ENCODE measurements at regions not wholly inside any gene's neighbourhood (a gene's known extent, or its start where the extent isn't known, plus 50 kb on each side); places are given as distances from the start of the nearest gene placed in this dataset.
A peak's percentile ranks its signal among the peaks of the same experiment; 100 is the strongest.

DNA sequence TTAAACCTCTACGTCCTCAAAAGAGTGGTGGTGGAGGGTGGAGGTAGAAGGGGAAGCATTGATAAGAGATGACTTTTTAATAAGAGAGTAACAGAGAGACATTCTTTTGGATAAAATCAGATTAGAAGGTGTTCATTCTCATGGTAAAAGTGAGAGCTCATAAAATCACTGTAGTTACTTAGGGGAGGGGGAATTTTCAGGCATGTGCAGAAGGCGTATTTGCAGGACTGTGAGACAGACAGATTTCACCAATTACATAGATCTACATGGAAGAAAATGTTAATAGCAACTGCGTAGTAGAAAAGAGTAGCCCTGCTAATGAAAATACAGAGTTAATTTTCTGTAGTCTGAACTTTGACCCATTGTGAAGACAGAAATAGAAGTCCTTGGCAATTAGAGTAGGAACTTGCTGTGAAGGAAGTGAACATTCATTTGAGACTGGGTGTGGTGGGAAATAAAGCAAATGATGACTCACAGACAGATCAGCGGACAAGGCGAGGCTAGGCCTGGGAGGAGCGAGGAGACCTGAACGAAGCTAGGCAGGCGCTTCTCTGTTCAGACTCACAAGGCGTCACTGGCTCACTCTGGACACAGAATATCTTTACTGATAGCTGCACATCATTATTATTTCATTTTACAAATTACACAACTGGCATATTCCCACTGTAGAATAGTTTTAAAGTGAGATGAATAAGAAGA is 57.2 kb upstream of the FAM9C start:
- peak; percentile 33 for DNase-seq

DNA sequence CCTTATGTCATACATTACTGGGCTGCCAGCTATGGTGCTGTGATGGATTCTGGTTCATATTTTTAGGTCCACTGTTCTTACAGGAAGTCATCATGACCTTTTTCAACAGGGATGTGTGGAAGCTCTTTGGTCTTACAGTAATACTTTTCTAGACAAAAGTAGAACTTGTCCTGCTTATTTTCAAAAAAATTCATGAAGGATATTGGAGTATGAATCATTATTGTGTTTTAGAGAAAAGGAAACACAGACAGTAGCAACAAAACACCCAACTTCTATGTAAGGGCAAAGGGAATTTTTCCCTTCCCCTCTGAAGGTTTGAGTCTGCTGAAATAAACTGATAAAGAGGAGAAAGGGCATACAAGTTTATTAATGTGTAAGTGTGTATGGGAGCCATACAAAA is 54.7 kb upstream of the FAM9C start:
- DNase-seq: no peak

DNA sequence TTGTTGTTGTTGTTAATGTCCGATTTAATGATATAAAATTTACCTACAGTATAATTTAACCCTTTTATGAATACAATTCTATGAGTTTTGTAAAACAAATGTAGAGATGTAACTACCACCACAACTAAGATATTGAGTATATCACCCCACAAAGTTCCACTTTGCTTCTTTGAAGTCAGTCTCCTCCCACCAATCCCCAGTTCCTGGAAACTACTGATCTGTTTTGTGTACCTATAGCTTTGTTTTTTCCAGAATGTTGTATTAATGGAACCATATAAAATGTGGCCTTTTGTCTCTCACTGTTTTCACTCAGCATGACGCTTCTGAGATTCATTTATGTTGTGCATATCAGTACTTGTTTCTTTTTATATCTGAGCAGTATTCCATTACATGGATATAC is 52.3 kb upstream of the FAM9C start:
- DNase-seq: no peak

DNA sequence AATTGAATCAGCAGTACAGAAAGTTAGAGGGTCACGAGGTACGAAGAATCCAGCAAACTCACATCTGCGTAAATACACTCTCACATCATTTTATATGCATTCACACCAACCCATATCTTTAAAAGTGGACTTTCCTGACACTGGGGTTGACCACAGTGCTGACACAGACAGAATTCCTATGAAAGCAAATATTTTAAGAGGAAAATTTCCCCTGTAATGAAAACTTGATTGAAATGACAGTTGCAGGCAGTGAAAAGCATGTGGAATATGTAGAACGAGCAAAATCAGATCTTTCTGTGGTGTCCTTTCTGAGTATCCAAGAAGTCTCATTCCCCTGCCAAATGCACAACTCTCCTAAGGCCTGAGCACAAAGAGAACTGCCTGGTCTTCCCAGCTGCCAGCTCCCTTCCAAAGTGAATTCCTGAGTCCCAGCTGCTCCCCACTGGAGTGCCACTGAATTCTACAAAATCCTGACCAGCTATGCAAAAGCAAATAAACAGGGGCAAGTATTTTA is 50.5 kb upstream of the FAM9C start:
- no peak for DNase-seq

GRCh38 chrX:13094374-13094773 is 50.0 kb upstream of the FAM9C start:
- no peak for DNase-seq

Measured in T-helper 9 cell (primary cell).